ENCODE measurements at regions not wholly inside any gene's neighbourhood (a gene's known extent, or its start where the extent isn't known, plus 50 kb on each side); places are given as distances from the start of the nearest gene placed in this dataset.

GRCh38 chr10:31136386-31136785, 104.7 kb upstream of the ZNF438 start:
- H3K27ac ChIP-seq: no peak overlapping the region
- TF ChIP-seq ZFX (IDR thresholded peaks at IDR 0.05; ENCODE audit: borderline replicate concordance): no peak
- TF ChIP-seq, protein P1, sequence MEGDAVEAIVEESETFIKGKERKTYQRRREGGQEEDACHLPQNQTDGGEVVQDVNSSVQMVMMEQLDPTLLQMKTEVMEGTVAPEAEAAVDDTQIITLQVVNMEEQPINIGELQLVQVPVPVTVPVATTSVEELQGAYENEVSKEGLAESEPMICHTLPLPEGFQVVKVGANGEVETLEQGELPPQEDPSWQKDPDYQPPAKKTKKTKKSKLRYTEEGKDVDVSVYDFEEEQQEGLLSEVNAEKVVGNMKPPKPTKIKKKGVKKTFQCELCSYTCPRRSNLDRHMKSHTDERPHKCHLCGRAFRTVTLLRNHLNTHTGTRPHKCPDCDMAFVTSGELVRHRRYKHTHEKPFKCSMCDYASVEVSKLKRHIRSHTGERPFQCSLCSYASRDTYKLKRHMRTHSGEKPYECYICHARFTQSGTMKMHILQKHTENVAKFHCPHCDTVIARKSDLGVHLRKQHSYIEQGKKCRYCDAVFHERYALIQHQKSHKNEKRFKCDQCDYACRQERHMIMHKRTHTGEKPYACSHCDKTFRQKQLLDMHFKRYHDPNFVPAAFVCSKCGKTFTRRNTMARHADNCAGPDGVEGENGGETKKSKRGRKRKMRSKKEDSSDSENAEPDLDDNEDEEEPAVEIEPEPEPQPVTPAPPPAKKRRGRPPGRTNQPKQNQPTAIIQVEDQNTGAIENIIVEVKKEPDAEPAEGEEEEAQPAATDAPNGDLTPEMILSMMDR (IDR thresholded peaks at IDR 0.05): no peak

DNA sequence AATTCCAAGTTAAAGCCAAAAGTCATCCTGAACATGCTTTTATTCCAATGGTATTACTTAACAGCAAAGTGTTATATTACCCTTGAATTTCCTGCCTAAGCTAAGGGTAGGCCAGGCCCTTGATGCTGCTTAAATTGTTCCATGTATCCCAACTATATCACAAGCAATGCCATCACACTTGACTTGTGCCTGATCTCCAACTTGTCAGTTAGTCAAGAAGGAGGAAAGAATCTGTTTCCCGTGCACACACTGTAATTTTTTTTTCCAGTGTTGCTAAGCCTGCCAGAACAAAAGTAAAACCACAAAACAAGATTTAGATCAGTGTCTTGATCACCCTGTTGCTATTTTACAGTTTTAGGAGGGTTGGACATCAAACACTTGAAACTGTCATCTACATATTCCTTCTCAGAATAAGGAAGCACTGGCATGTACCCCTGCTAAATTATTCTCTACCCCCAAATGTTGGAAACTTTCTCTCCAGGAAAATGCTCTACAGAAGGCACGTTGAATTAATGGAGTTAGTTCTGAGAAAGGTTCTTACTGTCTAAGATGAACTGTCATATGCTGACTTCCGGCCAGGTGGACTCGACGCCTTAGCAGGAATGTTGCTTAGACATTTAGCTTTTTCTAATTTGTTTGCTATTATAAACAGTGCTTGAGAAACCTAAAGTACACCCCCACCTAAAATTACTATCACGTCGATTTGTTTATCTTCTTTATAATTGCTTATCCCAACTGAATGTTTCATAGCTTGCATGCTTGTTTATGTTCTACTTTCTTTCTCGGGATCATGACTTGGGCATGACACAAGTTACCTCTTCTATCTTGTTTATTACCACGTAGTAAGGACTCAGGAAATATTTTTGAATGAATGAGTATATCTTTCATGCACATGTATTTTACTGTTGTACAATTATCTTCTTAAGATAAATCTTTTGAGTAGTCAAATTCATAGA, 105.5 kb upstream of the ZNF438 start:
- TF ChIP-seq, protein P1 (IDR thresholded peaks at IDR 0.05): no peak
- TF ChIP-seq ZFX (IDR thresholded peaks at IDR 0.05; ENCODE audit: borderline replicate concordance): no peak
- H3K27ac ChIP-seq: no peak overlapping the region

DNA sequence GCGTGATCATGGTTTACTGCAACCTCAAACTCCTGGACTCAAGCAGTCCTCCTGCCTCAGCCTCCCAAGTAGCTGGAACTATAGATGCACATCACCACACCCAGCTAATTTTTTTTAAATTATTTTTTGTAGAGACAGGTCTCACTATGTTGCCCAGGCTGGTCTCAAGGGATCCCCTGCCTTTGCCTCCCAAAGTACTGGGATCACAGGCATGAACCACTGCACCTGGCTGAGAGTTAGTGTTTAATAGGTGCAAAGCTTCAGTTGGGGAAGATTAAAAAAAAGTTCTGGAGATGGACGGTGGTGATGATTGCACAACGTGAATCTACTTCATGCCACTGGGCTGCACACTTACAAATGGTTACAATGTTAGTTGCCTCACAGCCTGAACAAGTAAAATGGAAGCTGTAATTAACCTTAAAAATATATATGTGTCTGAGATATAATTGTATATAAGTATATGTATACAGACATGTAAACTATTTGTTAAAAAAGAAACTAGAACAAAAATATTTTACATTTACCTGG, 106.4 kb upstream of the ZNF438 start:
- no peak overlapping the region for H3K27ac ChIP-seq
- TF ChIP-seq, protein P1 (IDR thresholded peaks at IDR 0.05): no peak
- no peak for TF ChIP-seq ZFX (IDR thresholded peaks at IDR 0.05; ENCODE audit: borderline replicate concordance)

DNA sequence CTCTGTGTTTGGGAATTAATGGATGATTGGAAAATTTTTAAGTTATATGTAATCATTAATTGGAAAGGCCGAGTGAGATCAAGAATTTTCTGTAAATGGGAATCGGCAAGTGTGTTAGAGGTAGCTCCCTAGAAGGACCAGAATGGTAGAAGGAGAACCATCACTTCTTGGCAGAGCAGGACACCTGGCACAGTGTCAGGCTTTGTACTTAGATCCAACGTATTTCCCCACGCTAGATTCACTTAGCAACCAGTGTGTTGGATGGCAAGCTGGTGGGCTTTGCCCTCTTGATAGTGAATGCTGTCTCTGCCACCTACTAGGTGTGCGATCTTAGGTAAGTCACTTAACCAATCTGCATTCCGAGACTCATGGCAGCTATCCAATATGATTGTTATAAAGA, 107.8 kb upstream of the ZNF438 start:
- TF ChIP-seq, protein P1 (IDR thresholded peaks at IDR 0.05): no peak
- no peak for TF ChIP-seq ZFX (IDR thresholded peaks at IDR 0.05; ENCODE audit: borderline replicate concordance)

GRCh38 chr10:31140716-31141115, 109.1 kb upstream of the ZNF438 start:
- TF ChIP-seq, protein P1 (IDR thresholded peaks at IDR 0.05): no peak

More for the DNA sequence above, 107.8 kb upstream of the ZNF438 start:
- H3K27ac ChIP-seq: no peak overlapping the region

GRCh38 chr10:31142026-31142425, 110.4 kb upstream of the ZNF438 start:
- no peak overlapping the region for H3K27ac ChIP-seq
- no peak for TF ChIP-seq ZFX (IDR thresholded peaks at IDR 0.05; ENCODE audit: borderline replicate concordance)
- TF ChIP-seq, protein P1 (IDR thresholded peaks at IDR 0.05): no peak

More at GRCh38 chr10:31140716-31141115, 109.1 kb upstream of the ZNF438 start:
- no peak overlapping the region for H3K27ac ChIP-seq

All from 22Rv1 (cell line).